SU-DHL-6 (cell line): ENCODE measurements at regions not wholly inside any gene's neighbourhood (a gene's known extent, or its start where the extent isn't known, plus 50 kb on each side); places are given as distances from the start of the nearest gene placed in this dataset.
"Not testable (repeated sequence)": the region's sequence is repeated elsewhere in the genome, so short reads cannot be mapped to it uniquely, and the experiment has no call there.

Experiments used
- H2AFZ ChIP-seq: fragments of 200-600 bp; sonication (generic); 2 replicates; pipeline ENCODE4 v1.6.1; 2014; ENCODE audit warnings: low read depth, mild to moderate bottlenecking, moderate library complexity, mixed read lengths, antibody characterized with exemption, low read length; ENCODE audit not compliant: severe bottlenecking
- H3F3A ChIP-seq: fragments of 200-600 bp; shearing (Covaris generic); 2 replicates; pipeline ENCODE4 v1.6.0; 2016; ENCODE audit warnings: antibody characterized with exemption, mild to moderate bottlenecking; ENCODE audit not compliant: insufficient read depth
- H3K27ac ChIP-seq: fragments of 200-600 bp; sonication (generic); 2 replicates; pipeline ENCODE4 v1.5.1; 2016; ENCODE audit warnings: low read depth, mild to moderate bottlenecking, low read length, moderate library complexity, mixed read lengths
- H3K27me3 ChIP-seq: fragments of 200-600 bp; sonication (generic), shearing (Covaris generic); 2 replicates; pipeline ENCODE4 v1.6.0; 2014; ENCODE audit warnings: mild to moderate bottlenecking, low read length
- H3K36me3 ChIP-seq: fragments of 200-600 bp; sonication (generic); 2 replicates; pipeline ENCODE4 v1.6.1; 2014; ENCODE audit warnings: mild to moderate bottlenecking, low read length, mixed read lengths
- H3K4me2 ChIP-seq: fragments of 300-600, 200-600 bp; shearing (Covaris generic), sonication (generic); 2 replicates; pipeline ENCODE4 v1.6.0; 2014; ENCODE audit warnings: low read length, low read depth, mild to moderate bottlenecking; ENCODE audit not compliant: poor library complexity, severe bottlenecking
- H3K4me3 ChIP-seq: fragments of 200-600 bp; sonication (generic); 2 replicates; pipeline ENCODE4 v1.5.1; 2014; ENCODE audit warnings: antibody characterized with exemption, low read length, mild to moderate bottlenecking, mixed read lengths; ENCODE audit not compliant: insufficient read depth, poor library complexity, severe bottlenecking
- H3K79me2 ChIP-seq: fragments of 200-600 bp; sonication (generic); 2 replicates; pipeline ENCODE4 v1.6.1; 2014; ENCODE audit warnings: mild to moderate bottlenecking, low read length, moderate library complexity; ENCODE audit not compliant: insufficient read depth
- H3K9ac ChIP-seq: fragments of 200-600 bp; sonication (generic); 2 replicates; pipeline ENCODE4 v1.7.0; 2014; ENCODE audit warnings: mild to moderate bottlenecking, low read length
- H3K9me2 ChIP-seq: fragments of 200-600 bp; sonication (generic); replicated peaks from 2 replicates; pipeline ENCODE4 v1.6.1; 2014; ENCODE audit warnings: low read length; ENCODE audit not compliant: insufficient read depth
- H3K9me3 ChIP-seq: fragments of 200-600 bp; sonication (generic); 2 replicates; pipeline ENCODE4 v1.6.1; 2014; ENCODE audit warnings: low read length, mixed read lengths; ENCODE audit not compliant: insufficient read depth
- H4K20me1 ChIP-seq: fragments of 200-600 bp; sonication (generic); 2 replicates; pipeline ENCODE4 v1.6.1; 2014; ENCODE audit warnings: low read depth, mild to moderate bottlenecking, antibody characterized with exemption, low read length, moderate library complexity, mixed read lengths
- CTCF ChIP-seq: fragments of 200-600 bp; sonication (generic); IDR thresholded peaks from one replicate; pipeline ENCODE4 v1.5.1; 2017; ENCODE audit warnings: antibody characterized with exemption, mild to moderate bottlenecking, low read length, moderate library complexity; ENCODE audit not compliant: insufficient read depth, poor library complexity, severe bottlenecking
- EZH2phosphoT487 ChIP-seq: fragments of 200-600 bp; sonication (generic), shearing (Covaris generic); conservative IDR thresholded peaks from 2 replicates; pipeline ENCODE4 v1.6.1; 2018; ENCODE audit warnings: mild to moderate bottlenecking, antibody characterized with exemption, low read length, moderate library complexity, mixed read lengths

DNA sequence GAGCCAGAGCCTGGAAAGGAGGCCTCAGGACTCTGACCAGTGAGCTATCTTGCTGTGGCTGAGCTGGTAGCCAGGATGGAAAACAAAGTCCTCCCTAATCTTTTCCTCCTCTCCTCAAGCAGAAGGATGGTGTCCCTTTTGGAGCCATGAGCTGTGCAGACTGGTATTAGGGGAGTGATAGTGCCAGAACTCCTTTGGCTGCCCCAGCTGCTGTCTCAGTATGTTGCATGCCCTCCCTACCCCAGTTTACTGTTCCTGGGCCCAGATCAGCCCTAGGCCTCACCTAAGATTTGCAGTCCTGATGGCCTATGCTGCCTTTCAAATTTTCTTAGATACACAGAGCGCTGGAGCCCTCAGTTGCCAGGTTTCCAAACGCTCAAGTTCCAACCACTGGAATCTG is 150.3 kb upstream of the ALG10B start:
- no peaks in the 10 kb centered on the region for H4K20me1 ChIP-seq
- no peak overlapping the region for H3K4me3 ChIP-seq
- H3K9ac ChIP-seq, result no peak overlapping the region
- H2AFZ ChIP-seq, result no peak overlapping the region
- H3K27ac ChIP-seq, result no peak overlapping the region
- TF ChIP-seq CTCF (no peak), EZH2phosphoT487 (no peak)
- no peaks in the 10 kb centered on the region for H3K9me2 ChIP-seq
- no peaks in the 10 kb centered on the region for H3K36me3 ChIP-seq
- H3K4me2 ChIP-seq, result no peak overlapping the region
- no peaks in the 10 kb centered on the region for H3F3A ChIP-seq
- no peaks in the 10 kb centered on the region for H3K27me3 ChIP-seq
- no peaks in the 10 kb centered on the region for H3K9me3 ChIP-seq
- no peaks in the 10 kb centered on the region for H3K79me2 ChIP-seq

DNA sequence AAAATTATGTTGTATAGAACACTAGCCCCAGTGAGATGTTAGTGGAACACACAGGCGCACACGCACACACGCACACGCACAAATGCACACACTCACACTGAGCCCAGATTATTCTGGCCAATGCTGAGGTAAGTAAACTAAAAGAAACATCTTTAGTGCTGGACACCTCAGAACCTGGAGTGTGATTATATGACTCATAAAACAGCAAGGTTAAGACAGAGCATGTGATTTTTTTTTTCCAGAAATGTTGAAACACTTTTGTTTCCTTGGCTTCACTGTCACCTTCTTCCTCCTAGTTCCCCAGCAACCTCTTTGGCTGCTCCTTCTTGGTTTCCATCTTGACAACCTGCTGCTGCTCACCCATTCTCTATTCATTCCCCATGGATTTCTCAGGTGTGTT is 141.0 kb upstream of the ALG10B start:
- H3K9me3 ChIP-seq, result no peaks in the 10 kb centered on the region
- no peak overlapping the region for H2AFZ ChIP-seq
- no peaks in the 10 kb centered on the region for H3K79me2 ChIP-seq
- no peaks in the 10 kb centered on the region for H3K36me3 ChIP-seq
- H3K4me3 ChIP-seq, result no peak overlapping the region
- no peak for TF ChIP-seq CTCF
- TF ChIP-seq EZH2phosphoT487, result no peak
- no peaks in the 10 kb centered on the region for H3K27me3 ChIP-seq
- no peaks in the 10 kb centered on the region for H4K20me1 ChIP-seq
- H3K9me2 ChIP-seq, result no peaks in the 10 kb centered on the region
- H3K4me2 ChIP-seq, result no peak overlapping the region
- H3K27ac ChIP-seq, result no peak overlapping the region
- no peaks in the 10 kb centered on the region for H3F3A ChIP-seq
- no peak overlapping the region for H3K9ac ChIP-seq

DNA sequence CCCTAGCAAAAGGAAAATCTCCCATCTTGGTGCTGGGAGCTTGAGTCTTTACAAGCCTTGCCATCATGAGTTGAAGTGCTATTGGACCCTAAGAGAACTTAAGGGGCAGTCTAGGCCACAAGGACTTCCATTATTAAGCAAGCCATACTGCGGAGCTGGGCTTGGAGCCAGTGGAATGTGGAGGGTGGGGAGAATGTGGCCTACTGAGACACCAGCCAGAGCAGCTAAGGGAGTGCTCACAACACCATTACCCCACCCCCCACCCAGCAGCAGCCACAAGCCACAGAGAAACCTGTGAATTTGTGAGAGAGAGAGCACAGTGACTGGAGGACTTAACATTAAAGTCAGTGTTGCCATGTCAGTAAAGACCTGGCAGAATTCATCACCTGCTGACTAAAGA is 133.0 kb upstream of the ALG10B start:
- H3K9me2 ChIP-seq, result not testable (repeated sequence)

DNA sequence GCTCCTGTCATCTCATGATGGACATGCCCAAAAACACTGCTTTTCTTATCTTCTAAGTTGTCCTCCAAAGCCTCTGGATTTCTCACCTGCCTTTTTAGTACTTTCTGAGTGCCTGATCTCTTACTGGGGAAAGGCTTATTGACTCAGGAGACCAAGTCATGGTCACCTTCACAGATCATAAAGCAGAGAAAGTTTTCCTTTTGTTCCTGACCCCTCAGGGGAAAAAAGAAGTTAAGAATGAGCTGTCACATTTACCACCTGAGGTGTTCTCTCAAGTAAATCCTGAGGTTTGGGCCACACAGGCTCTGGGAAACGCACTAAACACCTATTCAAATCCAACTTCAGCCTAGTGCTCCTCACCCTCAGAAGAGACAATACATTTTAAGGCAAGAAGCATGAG is 119.3 kb upstream of the ALG10B start:
- not testable (repeated sequence) for H3K27me3 ChIP-seq, H3K27ac ChIP-seq, H2AFZ ChIP-seq, H4K20me1 ChIP-seq, H3K4me2 ChIP-seq, H3K79me2 ChIP-seq, H3K9me3 ChIP-seq, H3K9ac ChIP-seq, H3K9me2 ChIP-seq, H3F3A ChIP-seq, H3K4me3 ChIP-seq, H3K36me3 ChIP-seq

More for the DNA sequence above, 133.0 kb upstream of the ALG10B start:
- not testable (repeated sequence) for H3K27ac ChIP-seq, H3K9me3 ChIP-seq, H3K4me2 ChIP-seq, H3K79me2 ChIP-seq, H3K27me3 ChIP-seq, H3K4me3 ChIP-seq, H4K20me1 ChIP-seq, H3K36me3 ChIP-seq, H2AFZ ChIP-seq, H3K9ac ChIP-seq, H3F3A ChIP-seq
